Common myeloid progenitor, CD34-positive (primary cell): ENCODE measurements at regions not wholly inside any gene's neighbourhood (a gene's known extent, or its start where the extent isn't known, plus 50 kb on each side); places are given as distances from the start of the nearest gene placed in this dataset.
"Not testable (repeated sequence)": the region's sequence is repeated elsewhere in the genome, so short reads cannot be mapped to it uniquely, and the experiment has no call there.

Experiments
- CTCF ChIA-PET: fragments of 350-600 bp; sonication (Branson Sonifier 250); formaldehyde crosslinking; loops from one replicate; lab custom pipeline; 2021; ENCODE audit warnings: antibody characterized with exemption; lab: Charles Lee
- POLR2A ChIA-PET: fragments of 350-600 bp; sonication (Branson Sonifier 250); formaldehyde crosslinking; loops from one replicate; lab custom pipeline; 2021; ENCODE audit warnings: antibody characterized with exemption; lab: Charles Lee
- DNase-seq, 3 donors: peaks; one replicate each; pipeline versions ENCODE4 v3.0.0 to v3.0.0-alpha.2; 2013
- H3K27ac ChIP-seq, 2 experiments: 1 replicate in 1 of 2; 2 replicates in 1 of 2; pipeline ENCODE4 v1.7.0; 2013; ENCODE audit warnings: inconsistent platforms in 2 of 2, low read length in 2 of 2, mild to moderate bottlenecking in 2 of 2, low read depth in 1 of 2, moderate library complexity in 1 of 2; ENCODE audit not compliant: severe bottlenecking in 2 of 2, insufficient read depth in 1 of 2, poor library complexity in 1 of 2
- H3K27me3 ChIP-seq, 5 experiments: replicated peaks in 2 of 5; 1 replicate in 3 of 5; 2 replicates in 2 of 5; pipeline versions ENCODE4 v1.6.1 to v1.7.0; 2013; ENCODE audit warnings: low read length in 4 of 5, mild to moderate bottlenecking in 2 of 5, moderate library complexity in 2 of 5, inconsistent platforms in 1 of 5; ENCODE audit not compliant: insufficient read depth in 5 of 5, control insufficient read depth in 4 of 5
- H3K36me3 ChIP-seq, 4 experiments: 1 replicate in 2 of 4; 2 replicates in 2 of 4; pipeline versions ENCODE4 v1.6.1 to v1.7.0; 2013; ENCODE audit warnings: low read length in 3 of 4, control low read depth in 1 of 4, mild to moderate bottlenecking in 1 of 4; ENCODE audit not compliant: control insufficient read depth in 4 of 4, insufficient read depth in 4 of 4
- H3K4me1 ChIP-seq, 4 experiments: 1 replicate in 3 of 4; 2 replicates in 1 of 4; pipeline versions ENCODE4 v1.6.1 to v1.7.1; 2013; ENCODE audit warnings: low read length in 3 of 4, mild to moderate bottlenecking in 3 of 4, control low read depth in 1 of 4, inconsistent platforms in 1 of 4, moderate library complexity in 1 of 4; ENCODE audit not compliant: control insufficient read depth in 4 of 4, insufficient read depth in 4 of 4; ENCODE audit errors: control extremely low read depth in 1 of 4
- H3K4me3 ChIP-seq, 7 experiments: 1 replicate in 4 of 7; 2 replicates in 3 of 7; pipeline versions ENCODE4 v1.5.1 to v1.7.0; 2013; ENCODE audit warnings: mild to moderate bottlenecking in 7 of 7, low read length in 6 of 7, moderate library complexity in 6 of 7, inconsistent platforms in 2 of 7, low read depth in 2 of 7, control low read depth in 1 of 7; ENCODE audit not compliant: insufficient read depth in 4 of 7, control insufficient read depth in 1 of 7; ENCODE audit errors: extremely low read depth in 1 of 7
- H3K9me3 ChIP-seq, 5 experiments: 1 replicate in 4 of 5; 2 replicates in 1 of 5; pipeline versions ENCODE4 v1.6.1 to v1.7.1; 2013; ENCODE audit warnings: low read length in 4 of 5, mild to moderate bottlenecking in 2 of 5, inconsistent platforms in 1 of 5, low read depth in 1 of 5, moderate library complexity in 1 of 5; ENCODE audit not compliant: control insufficient read depth in 4 of 5, insufficient read depth in 2 of 5; ENCODE audit errors: control extremely low read depth in 1 of 5
- WGBS: methylation state at CpG from one replicate; pipeline ENCODE4 v1.1.5; 2013; ENCODE audit not compliant: insufficient coverage; 5-methylcytosine and 5-hydroxymethylcytosine counted together

GRCh38 chr5:159582756-159583541, 252.7 kb upstream of the IL12B start:
- peaks cover 0 to 1% (median 0%) of the 10 kb centered on the region in 5 experiments for H3K9me3 ChIP-seq
- peaks cover 0 to 4% (median 0%) of the 10 kb centered on the region in 5 experiments for H3K27me3 ChIP-seq
- POLR2A ChIA-PET = interaction anchor here (0.5 kb wide), 1 partner anchor 360 kb away, joined by 5 read pairs; no protein-coding TSS in a partner anchor
- no peak for DNase-seq
- no peaks in the 10 kb centered on the region for H3K4me1 ChIP-seq
- no peaks in the 10 kb centered on the region for H3K36me3 ChIP-seq
- CTCF ChIA-PET = no interaction called here
- H3K27ac ChIP-seq = no peak overlapping the region
- H3K4me3 ChIP-seq = no peak overlapping the region
- 100% methylated on average over 1 of the region's 1 CpG for WGBS

DNA sequence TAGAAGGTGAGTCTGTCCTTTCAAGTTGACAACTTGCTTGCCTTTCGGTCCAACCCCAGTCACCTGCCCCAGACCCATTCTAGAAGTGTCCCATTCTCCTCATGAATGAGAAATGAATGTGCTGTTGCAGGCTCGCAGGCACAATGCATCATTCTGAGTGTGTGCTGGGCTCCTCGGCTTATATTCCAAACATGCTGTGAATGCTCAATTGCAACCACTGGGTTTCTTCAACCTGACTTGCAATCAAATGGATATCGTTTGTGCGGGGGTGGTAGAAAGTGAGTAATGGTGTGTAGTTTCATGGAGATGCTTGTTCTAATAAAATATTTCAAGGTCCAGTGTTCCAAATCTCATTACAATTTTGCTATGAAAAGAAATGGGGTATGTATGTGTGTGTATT, 256.6 kb upstream of the IL12B start:
- Histone ChIP-seq H3K4me1 (no peaks in the 10 kb centered on the region), H3K36me3 (no peaks in the 10 kb centered on the region), H3K27ac (no peak overlapping the region), H3K4me3 (no peak overlapping the region), H3K27me3 (peaks cover 0 to 7% (median 0%) of the 10 kb centered on the region in 5 experiments), H3K9me3 (peaks cover 0 to 2% (median 1%) of the 10 kb centered on the region in 5 experiments)
- no peak for DNase-seq
- CTCF ChIA-PET = no interaction called here
- WGBS = 100% methylated on average over 2 of the region's 5 CpGs
- POLR2A ChIA-PET = no interaction called here

GRCh38 chr5:159588941-159589340, 258.7 kb upstream of the IL12B start:
- Histone ChIP-seq H3K4me3 (no peak overlapping the region), H3K27me3 (peaks cover 0 to 7% (median 0%) of the 10 kb centered on the region in 5 experiments), H3K9me3 (peaks cover 0 to 2% (median 0%) of the 10 kb centered on the region in 5 experiments), H3K4me1 (no peaks in the 10 kb centered on the region), H3K36me3 (no peaks in the 10 kb centered on the region), H3K27ac (no peak overlapping the region)
- WGBS = 100% methylated on average over 5 of the region's 6 CpGs
- CTCF ChIA-PET = no interaction called here
- POLR2A ChIA-PET = no interaction called here
- DNase-seq = no peak

DNA sequence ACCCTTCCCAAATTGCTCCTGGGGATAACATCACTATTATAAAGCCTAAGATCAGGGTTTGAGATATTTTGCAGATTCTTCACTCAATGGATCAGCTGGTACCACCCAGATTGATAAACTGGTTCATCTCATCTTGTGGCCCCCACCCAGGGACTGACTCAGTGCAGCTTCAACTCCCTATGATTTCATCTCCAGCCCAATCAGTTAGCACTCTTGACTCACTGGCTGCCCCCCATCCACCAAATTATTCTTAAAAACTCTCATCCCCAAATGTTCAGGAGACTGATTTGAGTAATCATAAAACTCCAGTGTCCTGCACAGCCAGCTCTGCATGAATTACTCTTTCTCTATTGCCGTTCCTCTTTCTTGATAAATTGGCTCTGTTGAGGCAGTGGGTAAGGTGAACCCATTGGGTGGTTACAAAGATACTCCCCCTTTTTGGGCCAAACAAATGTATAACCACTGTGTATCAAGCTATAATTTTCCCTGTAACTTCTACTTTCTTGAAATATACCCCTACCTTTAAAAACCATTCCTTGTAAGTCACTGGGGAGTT, 263.3 kb upstream of the IL12B start:
- Histone ChIP-seq H3K27ac (no peak overlapping the region), H3K4me1 (no peaks in the 10 kb centered on the region), H3K27me3 (peaks cover 0 to 5% (median 0%) of the 10 kb centered on the region in 5 experiments), H3K36me3 (no peaks in the 10 kb centered on the region), H3K4me3 (no peak overlapping the region), H3K9me3 (peaks cover 0 to 9% (median 3%) of the 10 kb centered on the region in 5 experiments)
- POLR2A ChIA-PET = no interaction called here
- DNase-seq = peak in 1 of 3 donors; percentile 14
- WGBS = 0% methylated on average over 1 of the region's 1 CpG
- CTCF ChIA-PET = no interaction called here

DNA sequence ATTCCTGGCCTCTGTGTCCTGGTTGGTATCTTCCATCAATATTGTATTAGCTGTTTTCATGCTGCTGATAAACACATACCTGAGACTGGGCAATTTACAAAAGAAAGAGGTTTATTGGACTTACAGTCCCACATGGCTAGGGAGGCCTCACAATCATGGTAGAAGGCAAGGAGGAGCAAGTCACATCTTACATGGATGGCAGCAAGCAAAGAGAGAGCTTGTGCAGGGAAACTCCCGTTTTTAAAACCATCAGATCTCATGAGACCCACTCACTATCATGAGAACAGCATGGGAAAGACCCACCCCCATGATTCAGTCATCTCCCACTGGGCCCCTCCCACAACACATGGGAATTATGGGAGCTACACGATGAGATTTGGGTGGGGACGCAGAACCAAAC, 265.3 kb upstream of the IL12B start:
- CTCF ChIA-PET, H3K27me3 ChIP-seq, DNase-seq, POLR2A ChIA-PET, H3K27ac ChIP-seq, H3K4me1 ChIP-seq, H3K4me3 ChIP-seq, H3K36me3 ChIP-seq: not testable (repeated sequence)
- H3K9me3 ChIP-seq = peaks cover 0 to 17% (median 3%) of the 10 kb centered on the region in 5 experiments
- 100% methylated on average over 2 of the region's 3 CpGs for WGBS

GRCh38 chr5:159601216-159601615, 270.9 kb upstream of the IL12B start:
- no peak for DNase-seq
- no CpG with 5 or more reads among the region's 1 CpG for WGBS
- peaks cover 0 to 16% (median 6%) of the 10 kb centered on the region in 5 experiments for H3K9me3 ChIP-seq
- no peaks in the 10 kb centered on the region for H3K36me3 ChIP-seq
- peaks cover 0 to 2% (median 0%) of the 10 kb centered on the region in 5 experiments for H3K27me3 ChIP-seq
- no peaks in the 10 kb centered on the region for H3K4me1 ChIP-seq
- ChIA-PET CTCF (no interaction called here), POLR2A (no interaction called here)
- H3K27ac ChIP-seq = no peak overlapping the region
- H3K4me3 ChIP-seq = no peak overlapping the region

DNA sequence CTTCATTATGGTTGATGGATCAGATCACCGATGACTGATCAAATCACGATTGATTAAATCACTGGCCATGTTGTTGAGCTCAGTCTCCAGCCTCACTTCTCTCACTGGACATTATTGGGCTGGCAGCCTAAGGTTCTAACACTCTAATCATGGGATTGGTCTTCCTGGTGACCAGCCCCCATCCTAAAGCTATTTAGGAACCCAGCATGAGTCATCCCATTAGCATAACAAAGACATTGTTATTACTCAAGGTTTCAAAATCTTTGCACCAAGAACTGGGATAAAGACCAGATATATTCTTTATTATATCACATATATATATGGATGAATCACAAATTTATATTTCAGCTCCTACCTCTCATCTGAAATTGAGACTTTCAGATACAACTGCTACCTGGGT, 272.1 kb upstream of the IL12B start:
- WGBS = 100% methylated on average over 2 of the region's 2 CpGs
- Histone ChIP-seq H3K4me1 (no peaks in the 10 kb centered on the region), H3K36me3 (no peaks in the 10 kb centered on the region), H3K4me3 (no peak overlapping the region), H3K9me3 (peaks cover 0 to 16% (median 4%) of the 10 kb centered on the region in 5 experiments), H3K27ac (no peak overlapping the region), H3K27me3 (no peaks in the 10 kb centered on the region)
- no peak for DNase-seq
- CTCF ChIA-PET = no interaction called here
- POLR2A ChIA-PET = no interaction called here
